ENCODE measurements at regions not wholly inside any gene's neighbourhood (a gene's known extent, or its start where the extent isn't known, plus 50 kb on each side); places are given as distances from the start of the nearest gene placed in this dataset.

GRCh38 chr20:6663104-6663503, 104.4 kb upstream of the BMP2 start:
- TF ChIP-seq CTCF (optimal IDR thresholded peaks at IDR 0.05 in 1 of 3, IDR thresholded peaks at IDR 0.05 in 1 of 3, conservative IDR thresholded peaks at IDR 0.05 in 1 of 3; ENCODE audit: extremely low read depth in 1 of 3, insufficient read depth in 2 of 3, low read length in 3 of 3) (no peak), EZH2 (IDR thresholded peaks at IDR 0.05; ENCODE audit: low read length) (no peak)

Measured in keratinocyte (primary cell).